IMR-90 (cell line): ENCODE measurements at regions not wholly inside any gene's neighbourhood (a gene's known extent, or its start where the extent isn't known, plus 50 kb on each side); places are given as distances from the start of the nearest gene placed in this dataset.

Experiments used
- ATAC-seq: fragments of 200-7000 bp; cut with Tn5 transposase; 2 replicates; pipeline ENCODE4 v1.9.1; 2020; ENCODE audit warnings: low read depth, mild to moderate bottlenecking, moderate library complexity
- BruUV-seq: library from RNA; stranded (reverse); fragments of 400-500 nt; replicated peaks from 2 replicates; lab custom pipeline; 2021; lab: Mats Ljungman, UMichigan
- CTCF ChIA-PET: fragments of 300-600 bp; formaldehyde crosslinking; extraction: SDS; loops from one replicate; lab custom pipeline; 2021; ENCODE audit warnings: antibody characterized with exemption; lab: Yijun Ruan, JAX
- POLR2A ChIA-PET: fragments of 300-600 bp; sonication (Branson Sonifier 250); formaldehyde crosslinking; loops from one replicate; lab custom pipeline; 2022; ENCODE audit warnings: antibody characterized with exemption; ENCODE audit not compliant: unreplicated experiment; lab: Charles Lee
- DNase-seq: peaks from one replicate; pipeline ENCODE4 v3.0.0; 2013
- H2AFZ ChIP-seq: replicated peaks from 2 replicates; pipeline ENCODE3; 2013; ENCODE audit warnings: low read length, mild to moderate bottlenecking; ENCODE audit not compliant: poor library complexity
- H2AK5ac ChIP-seq: 2 replicates; pipeline ENCODE4 v1.6.1; 2013; ENCODE audit warnings: low read depth, low read length, inconsistent platforms
- H2AK9ac ChIP-seq: replicated peaks from 2 replicates; pipeline ENCODE3; 2013; ENCODE audit warnings: mild to moderate bottlenecking, low read depth, low read length, moderate library complexity; ENCODE audit not compliant: poor library complexity
- H2BK120ac ChIP-seq: 2 replicates; pipeline ENCODE4 v1.6.1; 2013; ENCODE audit warnings: low read depth, low read length, inconsistent platforms
- H2BK15ac ChIP-seq: 3 replicates; pipeline ENCODE4 v1.6.1; 2013; ENCODE audit warnings: low read depth, low read length, inconsistent platforms
- H2BK20ac ChIP-seq: 2 replicates; pipeline ENCODE4 v1.6.1; 2013; ENCODE audit warnings: low read depth, mild to moderate bottlenecking, inconsistent platforms, low read length, moderate library complexity
- H2BK5ac ChIP-seq: 2 replicates; pipeline ENCODE4 v1.6.1; 2013; ENCODE audit warnings: mild to moderate bottlenecking, low read depth, low read length, inconsistent platforms; ENCODE audit not compliant: poor library complexity, severe bottlenecking
- H3K14ac ChIP-seq: replicated peaks from 2 replicates; pipeline ENCODE4 v1.6.1; 2013; ENCODE audit warnings: low read depth, low read length, inconsistent platforms
- H3K18ac ChIP-seq: 2 replicates; pipeline ENCODE4 v1.6.1; 2013; ENCODE audit warnings: low read depth, low read length, control low read depth
- H3K23ac ChIP-seq: 2 replicates; pipeline ENCODE4 v1.6.1; 2013; ENCODE audit warnings: low read depth, low read length, inconsistent platforms
- H3K27ac ChIP-seq: 2 replicates; pipeline ENCODE4 v1.5.1; 2013; ENCODE audit warnings: mild to moderate bottlenecking, control low read depth, low read length; ENCODE audit not compliant: insufficient read depth
- H3K27me3 ChIP-seq: 2 replicates; pipeline ENCODE4 v1.6.1; 2013; ENCODE audit warnings: low read length; ENCODE audit not compliant: control insufficient read depth, insufficient read depth
- H3K36me3 ChIP-seq: 2 replicates; pipeline ENCODE4 v1.6.1; 2013; ENCODE audit warnings: low read length, mixed read lengths; ENCODE audit not compliant: control insufficient read depth, insufficient read depth
- H3K4ac ChIP-seq: 2 replicates; pipeline ENCODE4 v1.6.1; 2013; ENCODE audit warnings: low read depth, low read length, inconsistent platforms
- H3K4me1 ChIP-seq: 2 replicates; pipeline ENCODE4 v1.6.1; 2013; ENCODE audit warnings: low read length, mixed read lengths; ENCODE audit not compliant: control insufficient read depth, insufficient read depth
- H3K4me2 ChIP-seq: 2 replicates; pipeline ENCODE4 v1.6.1; 2013; ENCODE audit warnings: low read depth, mild to moderate bottlenecking, control low read depth, low read length, moderate library complexity
- H3K4me3 ChIP-seq: 2 replicates; pipeline ENCODE4 v1.5.1; 2013; ENCODE audit warnings: low read depth, mild to moderate bottlenecking, control low read depth, low read length, moderate library complexity; ENCODE audit not compliant: insufficient read depth
- H3K56ac ChIP-seq: 2 replicates; pipeline ENCODE4 v1.6.1; 2013; ENCODE audit warnings: low read length, inconsistent platforms; ENCODE audit not compliant: insufficient read depth; ENCODE audit errors: extremely low read depth
- H3K79me1 ChIP-seq, 2 experiments: 2 replicates each; pipeline ENCODE4 v1.6.1; 2013; ENCODE audit warnings: low read length in 2 of 2, inconsistent platforms in 1 of 2, low read depth in 1 of 2
- H3K9ac ChIP-seq: 2 replicates; pipeline ENCODE4 v1.6.1; 2013; ENCODE audit warnings: low read depth, low read length, control low read depth
- H3K9me1 ChIP-seq: 2 replicates; pipeline ENCODE4 v1.6.1; 2013; ENCODE audit warnings: low read length, inconsistent platforms; ENCODE audit not compliant: insufficient read depth
- H3K9me3 ChIP-seq: 2 replicates; pipeline ENCODE4 v1.6.1; 2013; ENCODE audit warnings: low read length; ENCODE audit not compliant: control insufficient read depth, insufficient read depth
- H4K20me1 ChIP-seq: 2 replicates; pipeline ENCODE4 v1.6.1; 2013; ENCODE audit warnings: low read length, inconsistent platforms; ENCODE audit not compliant: insufficient read depth
- H4K5ac ChIP-seq: 2 replicates; pipeline ENCODE4 v1.6.1; 2013; ENCODE audit warnings: mild to moderate bottlenecking, low read depth, low read length, control low read depth
- H4K8ac ChIP-seq, 2 experiments: 2 replicates each; pipeline ENCODE4 v1.6.1; 2013; ENCODE audit warnings: low read depth in 2 of 2, low read length in 2 of 2, control low read depth in 1 of 2, inconsistent platforms in 1 of 2
- H4K91ac ChIP-seq: 2 replicates; pipeline ENCODE4 v1.6.1; 2013; ENCODE audit warnings: low read depth, low read length, inconsistent platforms; ENCODE audit not compliant: insufficient read depth
- BHLHE40 ChIP-seq: fragments of 150-350 bp; IDR thresholded peaks from 2 replicates; pipeline ENCODE4 v1.6.1; 2016; ENCODE audit warnings: mild to moderate bottlenecking, low read depth, low read length
- CTCF ChIP-seq: conservative IDR thresholded peaks from 2 replicates; pipeline ENCODE4 v1.5.1; 2012; ENCODE audit warnings: mild to moderate bottlenecking, low read depth, low read length, improper control_type of control experiment
- ELK1 ChIP-seq: fragments of 150-350 bp; IDR thresholded peaks from 2 replicates; pipeline ENCODE4 v1.6.1; 2016; ENCODE audit warnings: low read depth, mild to moderate bottlenecking, low read length, moderate library complexity, borderline replicate concordance
- FOS ChIP-seq: fragments of 150-350 bp; IDR thresholded peaks from 2 replicates; pipeline ENCODE4 v1.6.1; 2016; ENCODE audit warnings: low read depth, low read length
- MAFK ChIP-seq: IDR thresholded peaks from 2 replicates; pipeline ENCODE4 v1.6.1; 2012; ENCODE audit warnings: low read depth, low read length, improper control_type of control experiment
- MAZ ChIP-seq: IDR thresholded peaks from 2 replicates; pipeline ENCODE4 v1.6.1; 2012; ENCODE audit warnings: low read depth, mild to moderate bottlenecking, low read length, improper control_type of control experiment, moderate library complexity, borderline replicate concordance
- MXI1 ChIP-seq: IDR thresholded peaks from 2 replicates; pipeline ENCODE4 v1.6.1; 2012; ENCODE audit warnings: low read depth, mild to moderate bottlenecking, low read length, moderate library complexity, borderline replicate concordance
- NFE2L2 ChIP-seq: fragments of 150-350 bp; IDR thresholded peaks from 2 replicates; pipeline ENCODE4 v1.6.1; 2016; ENCODE audit warnings: low read depth, mild to moderate bottlenecking, low read length
- RAD21 ChIP-seq: IDR thresholded peaks from 2 replicates; pipeline ENCODE4 v1.6.1; 2012; ENCODE audit warnings: low read length, improper control_type of control experiment
- RCOR1 ChIP-seq: IDR thresholded peaks from 2 replicates; pipeline ENCODE4 v1.6.1; 2012; ENCODE audit warnings: mild to moderate bottlenecking, low read length, improper control_type of control experiment; ENCODE audit not compliant: insufficient replicate concordance
- SMC3 ChIP-seq: fragments of 150-350 bp; IDR thresholded peaks from 2 replicates; pipeline ENCODE4 v1.6.1; 2016; ENCODE audit warnings: low read depth, mild to moderate bottlenecking, antibody characterized with exemption, low read length, moderate library complexity
- USF2 ChIP-seq: fragments of 150-350 bp; IDR thresholded peaks from 2 replicates; pipeline ENCODE4 v1.6.1; 2017; ENCODE audit warnings: mild to moderate bottlenecking, antibody characterized with exemption, low read length, low read depth
- WGBS, 2 experiments: methylation state at CpG; one replicate each; pipeline versions ENCODE4 v1.1.5 to v1.1.7; 2013; ENCODE audit warnings: missing lambda C conversion rate in 2 of 2; ENCODE audit not compliant: insufficient read length in 1 of 2; ENCODE audit errors: extremely low coverage in 2 of 2; 5-methylcytosine and 5-hydroxymethylcytosine counted together
- dilution Hi-C: fragments of 300-500 bp; cut with HindIII; formaldehyde crosslinking; loops from one replicate; pipeline ENCODE4 v1.14.3; 2018; ENCODE audit warnings: low sequenced_read_pairs; ENCODE audit not compliant: unreplicated experiment
- in situ Hi-C: fragments of 300-500 bp; cut with MboI; formaldehyde crosslinking; loops from 3 replicates; pipeline ENCODE4 v1.14.3; 2019; ENCODE audit warnings: low sequenced_read_pairs, inconsistent platforms, mixed read lengths
- intact Hi-C: fragments of 100-400 bp; cut with micrococcal nuclease; formaldehyde crosslinking; loops from 2 replicates; pipeline ENCODE4 v1.10.0; 2022

- WGBS, 2 experiments = no CpG with 5 or more reads among the region's 6 CpGs
- ATAC-seq = no peak
- no TSS peak for BruUV-seq
Observed at GRCh38 chr5:27742805-27743204, 704.4 kb upstream of the CDH9 start.

More at GRCh38 chr5:27742805-27743204, 704.4 kb upstream of the CDH9 start:
- Histone ChIP-seq H2BK20ac (no peak overlapping the region), H2AFZ (no peak overlapping the region), H3K14ac (no peak overlapping the region), H4K91ac (no peak overlapping the region), H3K79me1 (no peaks in the 10 kb centered on the region), H3K27ac (no peak overlapping the region), H3K4me3 (no peak overlapping the region), H2AK5ac (no peak overlapping the region), H3K23ac (no peak overlapping the region), H3K18ac (no peak overlapping the region), H2BK15ac (no peak overlapping the region), H3K27me3 (no peaks in the 10 kb centered on the region), H4K20me1 (no peaks in the 10 kb centered on the region), H4K5ac (no peak overlapping the region), H4K8ac (no peak overlapping the region), H2BK120ac (no peak overlapping the region), H3K9me1 (no peaks in the 10 kb centered on the region), H3K9me3 (peaks cover 8% of the 10 kb centered on the region; the same call in 1 of the 2 replicates), H3K56ac (no peak overlapping the region), H3K4me2 (no peak overlapping the region), H3K4me1 (no peaks in the 10 kb centered on the region), H2AK9ac (no peak overlapping the region), H3K36me3 (no peaks in the 10 kb centered on the region), H2BK5ac (no peak overlapping the region), H3K4ac (no peak overlapping the region), H3K9ac (no peak overlapping the region)
- intact Hi-C loops (no loop called here), in situ Hi-C loops (no loop called here), dilution Hi-C loops (no loop called here)
- ChIA-PET CTCF (no interaction called here), POLR2A (no interaction called here)
- DNase-seq = no peak
- no peak for TF ChIP-seq ELK1
- TF ChIP-seq MAZ = no peak
- no peak for TF ChIP-seq RCOR1
- no peak for TF ChIP-seq FOS
- TF ChIP-seq CTCF = no peak
- no peak for TF ChIP-seq USF2
- TF ChIP-seq MAFK = no peak
- TF ChIP-seq BHLHE40 = no peak
- TF ChIP-seq MXI1 = no peak
- TF ChIP-seq SMC3 = no peak
- no peak for TF ChIP-seq NFE2L2
- no peak for TF ChIP-seq RAD21
